HAP-1 (cell line): ENCODE measurements at regions not wholly inside any gene's neighbourhood (a gene's known extent, or its start where the extent isn't known, plus 50 kb on each side); places are given as distances from the start of the nearest gene placed in this dataset.
"Not testable (repeated sequence)": the region's sequence is repeated elsewhere in the genome, so short reads cannot be mapped to it uniquely, and the experiment has no call there.

Experiments
- DNase-seq, 2 experiments: peaks; one replicate each; pipeline ENCODE4 v3.0.0-alpha.2; 2016 to 2020; ENCODE audit warnings: low spot score in 2 of 2
- H3K27me3 ChIP-seq: fragments of 250-450 bp; sonication (Bioruptor Pico); 2 replicates; pipeline ENCODE4 v1.5.1; 2020; ENCODE audit warnings: low read depth, mild to moderate bottlenecking, moderate library complexity
- H3K36me3 ChIP-seq: fragments of 250-450 bp; sonication (Bioruptor Pico); replicated peaks from 2 replicates; pipeline ENCODE4 v1.5.1; 2020; ENCODE audit warnings: mild to moderate bottlenecking
- H3K4me1 ChIP-seq: fragments of 250-450 bp; sonication (Bioruptor Pico); 2 replicates; pipeline ENCODE4 v1.5.1; 2020; ENCODE audit warnings: mild to moderate bottlenecking
- H3K4me3 ChIP-seq: fragments of 250-450 bp; sonication (Bioruptor Pico); 2 replicates; pipeline ENCODE4 v1.5.1; 2020; ENCODE audit warnings: mild to moderate bottlenecking, moderate library complexity
- H3K9me3 ChIP-seq: fragments of 250-450 bp; sonication (Bioruptor Pico); 2 replicates; pipeline ENCODE4 v1.5.1; 2020; ENCODE audit warnings: mild to moderate bottlenecking, moderate library complexity
- in situ Hi-C: fragments of 300-500 bp; cut with MboI; formaldehyde crosslinking; loops from 3 replicates; pipeline ENCODE4 v1.14.3; 2020; ENCODE audit warnings: low sequenced_read_pairs, inconsistent platforms, mixed read lengths

DNA sequence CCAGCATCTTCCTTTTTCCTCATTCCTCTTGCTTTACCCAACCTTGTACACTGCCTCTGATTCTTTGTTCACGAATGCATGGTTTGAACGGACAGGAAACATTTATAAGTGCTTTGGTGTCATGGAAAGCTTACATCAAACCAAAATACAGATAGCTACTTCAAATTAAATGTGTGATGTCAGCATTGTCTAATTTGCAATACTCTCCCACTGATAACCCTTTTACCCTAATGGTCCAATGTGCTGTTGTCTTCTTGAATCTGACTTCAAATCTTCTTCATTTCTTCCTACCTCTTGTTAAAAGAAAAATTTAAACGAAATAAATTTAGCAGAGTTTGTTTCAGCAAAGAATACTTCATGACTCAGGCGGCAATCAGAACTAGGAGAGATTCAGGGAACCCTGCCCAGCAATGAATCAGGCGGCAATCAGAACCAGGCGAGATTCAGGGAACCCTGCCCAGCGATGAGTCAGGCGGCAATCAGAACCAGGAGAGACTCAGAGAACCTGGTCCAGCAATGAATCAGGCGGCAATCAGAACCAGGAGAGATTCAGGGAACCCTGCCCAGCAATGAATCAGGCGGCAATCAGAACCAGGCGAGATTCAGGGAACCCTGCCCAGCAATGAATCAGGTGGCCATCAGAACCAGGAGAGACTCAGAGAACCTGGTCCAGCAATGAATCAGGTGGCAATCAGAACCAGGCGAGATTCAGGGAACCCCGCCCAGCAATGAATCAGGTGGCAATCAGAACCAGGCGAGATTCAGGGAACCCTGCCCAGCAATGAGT is 1212.9 kb upstream of the TENM3 start:
- H3K9me3 ChIP-seq, H3K27me3 ChIP-seq, DNase-seq, in situ Hi-C loops, H3K36me3 ChIP-seq, H3K4me3 ChIP-seq, H3K4me1 ChIP-seq: not testable (repeated sequence)

GRCh38 chr4:181030961-181031360 is 1212.2 kb upstream of the TENM3 start:
- Histone ChIP-seq H3K4me1 (peaks cover 9% of the 10 kb centered on the region), H3K27me3 (no peaks in the 10 kb centered on the region), H3K36me3 (no peaks in the 10 kb centered on the region), H3K4me3 (no peak overlapping the region), H3K9me3 (no peaks in the 10 kb centered on the region)
- no peak for DNase-seq
- in situ Hi-C loops: no loop called here

DNA sequence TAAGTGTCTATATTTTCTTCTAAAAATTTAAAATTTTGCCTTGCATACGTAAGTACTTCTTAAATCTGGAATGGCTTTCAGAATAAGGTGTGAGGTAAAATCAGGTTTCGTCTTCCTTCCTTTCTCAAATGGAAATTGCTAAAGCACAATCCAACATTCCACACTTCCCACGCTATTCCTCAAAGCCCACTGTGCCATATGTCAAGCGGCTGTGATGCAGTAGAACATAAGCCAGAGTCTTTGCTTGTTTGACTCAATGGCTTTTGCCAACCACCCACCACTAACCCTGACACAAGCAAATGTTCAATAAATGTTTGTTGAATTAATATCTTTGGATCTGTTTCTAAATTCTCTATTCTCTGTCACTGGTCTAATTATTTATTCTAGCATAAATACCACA is 1199.7 kb upstream of the TENM3 start:
- H3K4me3 ChIP-seq: no peak overlapping the region

GRCh38 chr4:181046809-181047208 is 1196.4 kb upstream of the TENM3 start:
- Histone ChIP-seq H3K4me1 (peaks cover 6% of the 10 kb centered on the region), H3K36me3 (no peaks in the 10 kb centered on the region), H3K9me3 (no peaks in the 10 kb centered on the region), H3K27me3 (no peaks in the 10 kb centered on the region), H3K4me3 (no peak overlapping the region)
- in situ Hi-C loops: no loop called here
- DNase-seq: no peak

More for the DNA sequence above, 1199.7 kb upstream of the TENM3 start:
- no peaks in the 10 kb centered on the region for H3K36me3 ChIP-seq
- peaks cover 4% of the 10 kb centered on the region; the same call in 1 of the 2 replicates for H3K9me3 ChIP-seq
- H3K4me1 ChIP-seq: peaks cover 7% of the 10 kb centered on the region
- no peak for DNase-seq
- H3K27me3 ChIP-seq: no peaks in the 10 kb centered on the region
- in situ Hi-C loops: no loop called here

- Histone ChIP-seq H3K27me3 (no peaks in the 10 kb centered on the region), H3K4me3 (no peak overlapping the region), H3K36me3 (no peaks in the 10 kb centered on the region), H3K4me1 (peaks cover 13% of the 10 kb centered on the region), H3K9me3 (no peaks in the 10 kb centered on the region)
- in situ Hi-C loops: no loop called here
- no peak for DNase-seq
These were observed 1191.3 kb upstream of the TENM3 start for GRCh38 chr4:181051931-181052330.

DNA sequence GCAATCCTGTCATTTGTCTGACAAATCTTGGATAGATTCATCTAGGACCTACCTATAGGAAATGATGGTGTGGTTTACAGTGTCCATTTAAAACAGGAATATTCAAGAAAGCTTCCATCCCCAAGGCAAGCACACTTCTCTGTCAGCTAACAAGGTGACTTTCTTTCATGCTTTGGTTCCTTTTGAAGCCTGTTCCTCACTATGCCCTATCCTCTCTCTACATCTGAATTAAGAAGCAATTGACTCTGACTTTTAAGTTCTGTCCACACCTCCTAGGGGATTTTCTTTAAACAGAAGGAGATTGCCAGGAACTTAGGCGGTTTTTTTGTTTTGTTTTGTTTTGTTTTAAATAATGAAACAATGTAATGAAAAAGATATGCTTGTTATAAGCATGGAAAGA is 1181.4 kb upstream of the TENM3 start:
- H3K9me3 ChIP-seq: no peaks in the 10 kb centered on the region
- in situ Hi-C loops: no loop called here
- H3K4me3 ChIP-seq: no peak overlapping the region
- H3K27me3 ChIP-seq: no peaks in the 10 kb centered on the region
- no peaks in the 10 kb centered on the region for H3K36me3 ChIP-seq
- DNase-seq: no peak
- peaks cover 3% of the 10 kb centered on the region; the same call in 1 of the 2 replicates for H3K4me1 ChIP-seq

- no peak for DNase-seq
- Histone ChIP-seq H3K4me3 (no peak overlapping the region), H3K4me1 (peaks cover 3% of the 10 kb centered on the region; the same call in 1 of the 2 replicates), H3K9me3 (no peaks in the 10 kb centered on the region), H3K27me3 (no peaks in the 10 kb centered on the region), H3K36me3 (no peaks in the 10 kb centered on the region)
- in situ Hi-C loops: no loop called here
These were observed 1180.0 kb upstream of the TENM3 start for GRCh38 chr4:181063212-181063611.

- in situ Hi-C loops: no loop called here
- DNase-seq: no peak
- Histone ChIP-seq H3K4me3 (no peak overlapping the region), H3K27me3 (no peaks in the 10 kb centered on the region), H3K4me1 (no peaks in the 10 kb centered on the region), H3K9me3 (no peaks in the 10 kb centered on the region), H3K36me3 (no peaks in the 10 kb centered on the region)
These were observed 1165.9 kb upstream of the TENM3 start for GRCh38 chr4:181077341-181077740.

DNA sequence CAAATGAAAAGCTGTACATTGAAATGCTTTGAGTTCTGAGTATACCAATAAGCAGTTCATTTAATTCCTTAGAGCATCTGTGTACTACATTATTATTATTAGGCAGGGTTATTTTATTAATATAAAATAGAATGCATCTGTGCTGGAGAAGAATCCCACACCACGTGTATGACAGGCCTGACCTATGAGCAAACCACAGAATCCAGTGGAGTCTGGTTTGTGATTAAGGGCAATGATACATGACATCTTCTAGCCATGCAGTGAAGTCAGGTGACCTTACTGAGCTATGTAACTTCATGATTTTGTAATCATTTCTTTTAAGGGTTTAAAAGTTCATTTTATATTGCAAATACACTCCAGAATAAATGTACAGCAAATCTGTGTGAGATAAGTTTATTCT is 1165.0 kb upstream of the TENM3 start:
- Histone ChIP-seq H3K27me3 (no peaks in the 10 kb centered on the region), H3K36me3 (no peaks in the 10 kb centered on the region), H3K4me3 (no peak overlapping the region), H3K9me3 (no peaks in the 10 kb centered on the region), H3K4me1 (no peaks in the 10 kb centered on the region)
- no peak for DNase-seq
- in situ Hi-C loops: no loop called here

- DNase-seq: no peak
- no peaks in the 10 kb centered on the region for H3K36me3 ChIP-seq
- H3K4me3 ChIP-seq: no peak overlapping the region
- H3K27me3 ChIP-seq: no peaks in the 10 kb centered on the region
- no peaks in the 10 kb centered on the region for H3K4me1 ChIP-seq
- H3K9me3 ChIP-seq: no peaks in the 10 kb centered on the region
- in situ Hi-C loops: no loop called here
These were observed 1159.3 kb upstream of the TENM3 start for GRCh38 chr4:181083757-181084361.

DNA sequence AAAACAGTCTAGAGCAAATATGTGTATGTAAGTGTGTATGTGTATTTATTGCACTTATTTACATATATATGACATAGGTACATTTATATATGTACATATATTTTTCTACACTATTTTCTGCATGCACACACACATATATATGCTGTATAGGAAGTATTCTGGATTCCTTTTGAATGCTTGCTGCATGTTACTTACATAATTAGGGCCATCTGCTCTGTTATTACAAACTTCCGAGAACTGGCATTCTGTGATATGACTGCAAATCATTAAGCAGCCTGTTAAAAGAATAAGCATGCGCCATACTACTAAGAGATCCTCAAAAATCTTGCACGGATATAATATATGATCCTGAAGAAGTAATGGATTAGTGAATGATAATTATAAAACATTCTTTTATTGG is 1157.6 kb upstream of the TENM3 start:
- Histone ChIP-seq H3K4me1 (no peaks in the 10 kb centered on the region), H3K4me3 (no peak overlapping the region), H3K27me3 (no peaks in the 10 kb centered on the region), H3K9me3 (no peaks in the 10 kb centered on the region), H3K36me3 (no peaks in the 10 kb centered on the region)
- in situ Hi-C loops: no loop called here
- no peak for DNase-seq

DNA sequence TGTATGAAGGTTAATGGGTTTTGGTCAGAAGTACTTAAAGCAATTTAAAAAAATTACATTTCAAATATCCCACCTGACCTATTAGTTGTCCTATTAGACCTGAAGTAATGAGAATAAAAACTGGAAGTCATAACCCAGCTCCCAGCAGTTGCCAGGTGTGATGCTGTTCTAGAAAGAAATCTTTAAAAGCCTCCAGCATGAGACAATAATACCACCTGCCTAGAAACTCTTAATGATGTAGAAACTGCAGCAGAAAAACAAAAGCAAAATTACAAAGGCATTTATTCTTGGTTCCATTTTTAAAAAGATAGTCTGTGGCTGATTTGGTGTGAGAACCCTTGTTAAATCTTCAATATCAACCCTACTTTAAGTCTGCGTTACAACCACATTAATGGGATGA is 1137.7 kb upstream of the TENM3 start:
- in situ Hi-C loops: no loop called here
- no peaks in the 10 kb centered on the region for H3K36me3 ChIP-seq
- no peak for DNase-seq
- no peak overlapping the region for H3K4me3 ChIP-seq
- H3K27me3 ChIP-seq: no peaks in the 10 kb centered on the region
- no peaks in the 10 kb centered on the region for H3K9me3 ChIP-seq
- peaks cover 9% of the 10 kb centered on the region for H3K4me1 ChIP-seq

DNA sequence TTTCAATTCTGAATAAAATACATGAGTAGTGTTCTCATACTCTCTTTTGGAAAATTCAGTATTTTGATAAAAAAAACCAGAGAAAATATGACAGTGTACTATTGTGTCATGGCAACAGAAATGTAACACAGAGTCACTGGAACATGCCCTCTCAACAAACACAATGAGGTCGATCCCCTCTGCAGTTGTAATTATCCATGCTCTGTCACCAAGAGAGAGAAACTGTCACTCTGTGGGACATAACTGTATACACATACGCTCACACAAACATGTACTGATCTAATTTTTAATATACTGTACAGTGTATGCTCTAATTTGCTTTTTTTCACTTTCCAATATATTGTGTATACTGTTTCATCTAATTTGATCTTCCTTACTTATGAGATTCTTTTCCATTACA is 1136.8 kb upstream of the TENM3 start:
- no peaks in the 10 kb centered on the region for H3K36me3 ChIP-seq
- H3K4me3 ChIP-seq: no peak overlapping the region
- H3K27me3 ChIP-seq: no peaks in the 10 kb centered on the region
- in situ Hi-C loops: no loop called here
- no peak for DNase-seq
- no peaks in the 10 kb centered on the region for H3K9me3 ChIP-seq
- H3K4me1 ChIP-seq: peaks cover 9% of the 10 kb centered on the region

DNA sequence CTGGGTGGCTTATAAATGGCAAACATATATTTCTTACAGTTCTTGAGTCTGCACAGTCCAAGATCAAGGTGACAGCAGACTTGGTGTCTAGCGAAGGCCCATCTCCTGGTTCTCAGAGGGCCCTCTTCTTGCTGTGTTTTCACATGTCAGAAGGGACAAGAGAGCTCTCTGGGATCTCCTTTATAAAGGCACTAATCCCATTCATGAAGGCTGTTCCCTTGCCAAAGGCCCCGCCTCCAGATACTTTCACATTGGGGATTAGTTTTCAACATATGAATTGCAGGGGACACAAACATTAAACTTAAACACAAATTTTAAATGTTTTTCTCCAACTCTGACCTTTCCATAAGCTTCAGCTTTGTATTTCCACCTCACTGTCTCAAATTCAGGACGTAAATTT is 1135.0 kb upstream of the TENM3 start:
- Histone ChIP-seq H3K9me3 (no peaks in the 10 kb centered on the region), H3K27me3 (no peaks in the 10 kb centered on the region), H3K4me3 (no peak overlapping the region), H3K36me3 (no peaks in the 10 kb centered on the region), H3K4me1 (peaks cover 9% of the 10 kb centered on the region)
- peak; percentile 71 to 86 for DNase-seq
- in situ Hi-C loops: no loop called here
